Stimulated activated CD4-positive, alpha-beta T cell treated with anti-CD3 and anti-CD28 coated beads, Interleukin-4, amount 100 ng/mL, for 24 hours (primary cell): ENCODE measurements at regions not wholly inside any gene's neighbourhood (a gene's known extent, or its start where the extent isn't known, plus 50 kb on each side); places are given as distances from the start of the nearest gene placed in this dataset.

Experiments used
- DNase-seq: peaks from one replicate; pipeline ENCODE4 v3.0.0-alpha.2; 2020

DNA sequence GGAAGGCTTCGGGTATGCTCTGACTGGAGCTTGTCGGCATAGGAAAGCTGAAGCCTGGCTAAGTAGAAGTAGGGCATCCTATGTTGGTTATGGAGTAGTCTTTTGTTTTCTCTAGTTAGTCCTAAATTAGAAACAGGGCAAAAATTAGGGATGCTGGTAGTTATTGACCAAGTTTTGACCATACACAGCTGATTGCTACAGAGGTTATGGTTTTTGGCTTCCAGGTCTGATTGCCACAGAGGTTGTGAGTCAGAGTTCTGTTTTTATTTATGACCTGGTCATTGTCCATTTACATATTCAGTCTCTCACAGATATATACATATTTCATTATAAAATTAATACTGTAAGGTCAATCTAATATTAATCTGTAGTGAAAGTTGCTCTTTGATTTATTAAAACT lies 219.2 kb downstream of the FSCB start:
- DNase-seq: no peak

GRCh38 chr14:44286201-44286600 lies 220.9 kb downstream of the FSCB start:
- DNase-seq: no peak

GRCh38 chr14:44283836-44284235 lies 223.2 kb downstream of the FSCB start:
- DNase-seq: no peak

DNA sequence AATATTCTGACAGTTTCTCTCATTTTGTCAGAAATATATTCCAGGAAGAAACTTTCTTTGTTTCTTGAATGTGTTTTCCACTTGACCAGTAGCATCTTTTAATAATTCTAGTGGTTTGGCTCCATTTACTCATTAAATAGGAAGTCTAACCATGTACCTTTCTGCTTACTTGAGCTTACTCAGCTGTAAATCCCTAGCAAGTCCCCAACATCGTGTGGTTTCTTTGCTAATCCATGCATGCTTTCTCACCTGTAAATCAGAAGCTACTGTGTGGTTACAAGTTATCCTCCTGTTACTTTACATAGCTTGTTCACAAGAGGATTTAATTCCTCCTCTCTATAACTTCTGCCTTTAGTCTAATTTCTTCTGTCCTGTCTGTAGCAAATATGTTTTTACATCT lies 227.7 kb downstream of the FSCB start:
- DNase-seq: no peak

GRCh38 chr14:44271637-44272036 lies 235.4 kb downstream of the FSCB start:
- no peak for DNase-seq

- no peak for DNase-seq
Measured at GRCh38 chr14:44271006-44271405, 236.1 kb downstream of the FSCB start.

DNA sequence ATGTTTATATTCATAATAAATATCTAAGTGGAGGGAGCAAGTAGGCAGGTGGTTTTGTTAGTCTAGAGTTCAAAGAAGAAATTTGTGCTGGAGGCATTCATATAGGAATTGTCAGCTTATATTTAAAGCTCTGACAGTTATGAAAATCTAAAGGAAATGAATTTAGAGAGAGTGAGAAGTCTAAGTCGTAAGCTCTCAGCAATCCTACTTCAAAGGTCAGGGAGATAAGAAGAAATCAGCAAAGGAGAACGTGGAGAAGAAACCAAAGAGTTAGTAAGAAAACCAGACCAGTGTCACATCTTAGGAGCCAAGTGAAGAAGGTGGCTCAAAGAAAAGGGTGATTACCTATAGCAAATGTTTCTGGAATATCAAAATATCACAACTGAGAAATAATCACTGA lies 241.8 kb downstream of the FSCB start:
- DNase-seq: no peak

DNA sequence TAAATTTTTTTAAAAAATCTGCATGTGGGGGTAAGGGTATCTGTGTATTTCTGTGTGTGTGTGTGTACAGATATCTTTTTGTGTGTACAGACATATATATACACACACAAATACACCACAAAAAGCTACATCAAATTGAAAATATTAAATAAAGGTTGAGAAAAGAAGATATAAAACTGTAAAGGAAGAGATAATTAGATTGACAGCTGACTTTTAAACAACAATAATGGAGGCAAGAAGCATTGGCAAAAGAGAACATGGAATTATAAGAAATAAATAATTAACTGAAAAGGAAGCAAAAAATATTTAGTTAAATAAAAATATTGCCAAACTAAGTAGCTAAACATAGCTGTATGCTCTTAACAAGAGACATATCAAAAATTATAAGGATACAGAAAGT lies 291.4 kb downstream of the FSCB start:
- DNase-seq: no peak

- no peak for DNase-seq
Measured at GRCh38 chr14:44211718-44212117, 295.4 kb downstream of the FSCB start.

DNA sequence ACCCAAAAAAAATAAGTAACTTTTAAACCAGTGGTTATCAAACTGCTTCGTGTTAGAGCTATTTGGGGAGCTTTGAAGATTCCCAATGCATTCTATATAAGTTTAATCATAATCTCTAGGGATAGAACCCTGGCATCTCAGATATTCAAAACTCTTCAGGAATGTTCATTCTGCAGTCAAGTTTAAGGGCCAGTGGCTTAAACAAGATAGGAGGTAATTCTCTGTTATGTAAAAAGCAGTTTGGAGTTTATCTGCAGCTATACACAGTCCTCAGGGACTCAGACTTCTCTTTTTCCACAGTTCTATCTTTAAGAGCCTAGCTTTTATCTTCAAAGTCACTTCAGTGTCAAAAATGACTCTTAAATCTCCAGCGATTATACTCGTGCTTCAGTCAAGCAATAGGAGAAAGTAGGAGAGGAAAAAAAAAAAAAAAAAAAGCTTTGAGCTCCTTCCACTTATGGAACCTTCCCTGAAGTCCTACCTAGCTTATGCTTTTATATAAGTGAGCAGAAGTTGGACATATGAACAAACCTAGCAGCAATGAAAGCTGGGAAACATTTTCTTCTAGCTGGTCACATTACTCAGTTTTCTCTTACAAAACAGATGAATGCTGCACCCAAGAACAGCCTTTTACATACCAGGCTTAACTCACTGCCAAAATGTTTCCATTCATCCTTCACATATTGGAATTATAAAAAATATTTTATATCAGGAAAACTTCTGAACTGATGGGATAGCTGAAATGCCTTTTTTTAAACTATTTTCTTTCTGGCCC lies 302.8 kb downstream of the FSCB start:
- DNase-seq: no peak

- no peak for DNase-seq
Measured at GRCh38 chr14:44180975-44181374, 326.1 kb downstream of the FSCB start.

- no peak for DNase-seq
Measured at GRCh38 chr14:44170556-44170955, 336.5 kb downstream of the FSCB start.

DNA sequence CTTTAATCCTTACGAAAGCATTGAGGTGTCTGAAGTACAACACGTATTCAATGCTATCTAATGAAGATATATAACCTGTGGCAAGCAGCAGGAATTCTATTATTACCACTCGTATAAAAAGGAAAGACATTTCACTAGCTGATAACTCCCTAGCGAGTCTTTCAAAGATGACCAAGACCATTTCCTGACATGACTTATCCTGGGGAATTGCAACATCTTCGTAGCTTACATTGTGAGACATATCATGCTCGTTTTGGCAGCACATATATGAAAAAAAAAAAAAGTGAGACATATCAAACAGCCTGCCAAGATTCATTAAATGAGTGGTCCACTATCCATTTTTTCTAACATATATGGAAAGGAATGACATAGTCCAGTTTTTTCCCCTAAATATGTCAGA lies 337.0 kb downstream of the FSCB start:
- DNase-seq: no peak

GRCh38 chr14:44168566-44168965 lies 338.5 kb downstream of the FSCB start:
- DNase-seq: no peak

DNA sequence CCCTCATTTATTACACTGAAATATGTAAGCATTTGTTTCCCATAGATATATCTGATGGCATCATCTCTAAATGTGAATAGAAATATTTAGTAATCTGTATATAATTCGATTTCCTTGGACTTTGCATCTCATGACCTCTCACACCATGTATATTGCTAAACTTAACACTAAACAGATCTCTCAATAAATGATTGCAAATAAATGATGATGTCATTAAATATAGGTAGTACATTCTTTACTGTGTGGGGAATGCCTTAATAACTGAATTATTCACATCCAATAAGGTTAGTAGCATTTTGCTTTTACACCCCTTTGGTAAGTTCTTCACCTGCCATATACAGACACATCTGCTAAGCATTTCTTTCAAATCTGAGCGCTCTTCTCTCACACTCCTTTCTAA lies 340.5 kb downstream of the FSCB start:
- DNase-seq: no peak

- no peak for DNase-seq
Measured at GRCh38 chr14:44165936-44166335, 341.1 kb downstream of the FSCB start.

- DNase-seq: no peak
Measured at GRCh38 chr14:44165286-44165685, 341.8 kb downstream of the FSCB start.

DNA sequence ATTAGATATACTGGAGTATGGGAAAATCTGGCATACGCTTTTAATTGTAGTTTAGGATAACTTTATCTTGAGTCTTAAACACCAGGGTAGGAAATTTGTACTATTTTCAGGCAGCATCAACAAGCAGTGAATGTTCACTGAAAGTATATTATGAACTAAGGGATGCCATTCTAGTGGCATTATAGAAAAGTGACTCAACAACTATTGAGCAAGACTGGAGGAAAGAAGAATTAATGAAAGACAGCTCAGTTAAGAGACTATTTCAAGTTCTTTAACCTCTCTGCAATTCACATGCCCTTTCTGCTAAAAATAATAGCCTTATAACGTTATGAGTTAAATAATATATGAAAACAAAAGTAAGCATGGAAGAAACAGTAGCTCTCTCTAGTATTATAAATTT lies 343.1 kb downstream of the FSCB start:
- no peak for DNase-seq

DNA sequence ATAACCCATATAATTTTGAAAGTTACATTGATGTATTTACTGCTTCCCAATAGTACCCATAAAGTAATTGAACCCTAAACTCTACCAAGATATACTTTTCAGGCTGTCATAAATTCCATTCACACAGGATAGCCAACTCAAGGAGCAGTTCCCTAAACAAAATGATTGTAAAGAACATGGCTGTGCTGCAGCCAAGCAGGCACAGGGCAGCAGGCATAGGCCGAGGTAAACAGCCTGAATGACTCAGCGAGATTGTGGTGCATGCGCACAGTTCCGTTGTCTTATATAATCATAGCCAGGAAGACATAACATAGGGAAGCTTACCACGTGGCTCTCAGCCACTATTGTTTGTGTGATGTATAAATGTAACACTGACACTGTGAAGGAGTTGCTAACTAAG lies 344.9 kb downstream of the FSCB start:
- no peak for DNase-seq

GRCh38 chr14:44154874-44155273 lies 352.2 kb downstream of the FSCB start:
- no peak for DNase-seq

GRCh38 chr14:44154446-44154845 lies 352.6 kb downstream of the FSCB start:
- no peak for DNase-seq

GRCh38 chr14:44151130-44151820 lies 355.8 kb downstream of the FSCB start:
- no peak for DNase-seq

DNA sequence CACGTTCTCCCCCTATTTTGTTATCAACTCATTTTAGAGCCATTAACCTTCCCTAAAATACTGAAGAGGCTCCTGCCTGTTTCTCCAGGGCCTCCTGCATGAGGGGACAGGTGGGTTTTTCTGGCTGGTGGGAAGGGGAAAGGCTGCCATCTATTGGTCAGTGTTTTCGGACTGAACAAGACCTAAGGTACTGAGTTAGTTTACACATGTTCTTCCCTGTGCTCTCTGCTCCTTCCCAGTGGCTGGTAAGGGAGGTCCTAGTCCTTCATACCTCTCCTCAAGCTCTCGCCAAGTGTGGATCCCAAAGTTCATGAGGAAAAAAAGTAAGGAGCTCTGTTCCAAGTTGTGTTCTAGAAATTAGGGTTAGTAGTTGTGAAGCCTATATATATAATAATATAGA lies 357.5 kb downstream of the FSCB start:
- no peak for DNase-seq

GRCh38 chr14:44142006-44142405 lies 365.1 kb downstream of the FSCB start:
- no peak for DNase-seq

DNA sequence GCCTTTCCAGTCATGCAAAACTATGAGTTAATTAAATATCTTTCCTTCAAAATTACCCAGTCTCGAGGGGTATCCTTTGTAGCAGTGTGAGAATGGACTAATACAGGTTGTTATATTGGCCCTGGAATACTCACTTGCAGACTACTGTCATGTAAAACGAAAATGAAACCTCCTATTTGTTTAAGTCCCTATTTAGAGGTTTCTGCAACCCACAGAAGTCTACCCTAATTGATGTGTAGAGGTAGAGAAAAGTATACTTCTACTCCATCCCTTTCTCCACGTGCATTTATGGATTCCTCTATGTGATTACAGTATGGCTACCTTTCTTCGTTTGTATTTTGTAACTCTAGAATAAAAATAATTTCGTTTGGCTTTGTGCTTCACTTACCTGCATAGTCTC lies 371.1 kb downstream of the FSCB start:
- no peak for DNase-seq
